Heart left ventricle (tissue), 16 donors: ENCODE measurements at regions not wholly inside any gene's neighbourhood (a gene's known extent, or its start where the extent isn't known, plus 50 kb on each side); places are given as distances from the start of the nearest gene placed in this dataset.

Source experiments
- ATAC-seq, 4 donors: fragments of 200-7000 bp; cut with Tn5 transposase; one replicate each; pipeline ENCODE4 v1.9.1; 2020 to 2022; ENCODE audit warnings: moderate library complexity in 4 of 4, mild to moderate bottlenecking in 3 of 4, moderate number of reproducible peaks in 1 of 4
- DNase-seq, 5 donors: peaks; one replicate each; pipeline ENCODE4 v3.0.0-alpha.2; 2020
- H3K27ac ChIP-seq, 12 donors: fragments of 200-600 bp; sonication (generic) in 4 of 12; one replicate each; pipeline versions ENCODE4 v1.5.0 to v1.8.0; 2016 to 2022; ENCODE audit warnings: mild to moderate bottlenecking in 2 of 12
- H3K27me3 ChIP-seq, 9 donors: fragments of 200-600 bp; sonication (generic) in 2 of 9; one replicate each; pipeline versions ENCODE4 v1.5.1 to v1.8.0; 2016 to 2022; ENCODE audit warnings: mild to moderate bottlenecking in 3 of 9
- H3K36me3 ChIP-seq, 9 donors: fragments of 200-600 bp; sonication (generic) in 2 of 9; one replicate each; pipeline versions ENCODE4 v1.5.0 to v1.8.0; 2018 to 2022; ENCODE audit warnings: mild to moderate bottlenecking in 2 of 9
- H3K4me1 ChIP-seq, 12 donors: fragments of 200-600 bp; sonication (generic) in 4 of 12; one replicate each; pipeline versions ENCODE4 v1.5.0 to v1.8.0; 2016 to 2022; ENCODE audit warnings: mild to moderate bottlenecking in 3 of 12
- H3K4me3 ChIP-seq, 12 donors: fragments of 200-600 bp; sonication (generic) in 4 of 12; one replicate each; pipeline versions ENCODE4 v1.5.0 to v1.8.0; 2017 to 2022; ENCODE audit warnings: mild to moderate bottlenecking in 9 of 12, moderate library complexity in 4 of 12
- H3K9me3 ChIP-seq, 12 donors: fragments of 200-600 bp; sonication (generic) in 4 of 12; one replicate each; pipeline versions ENCODE4 v1.5.0 to v1.8.0; 2016 to 2022; ENCODE audit warnings: mild to moderate bottlenecking in 1 of 12
- POLR2A ChIP-seq, 2 donors: fragments of 450-650 bp; IDR thresholded peaks; one replicate each; pipeline ENCODE4 v1.6.1; 2017; ENCODE audit warnings: antibody characterized with exemption in 2 of 2, mild to moderate bottlenecking in 2 of 2, moderate library complexity in 2 of 2
- WGBS, 4 donors: extraction: QIAGEN DNeasy Blood & Tissue Kit in 2 of 4; methylation state at CpG; one replicate each; pipeline versions ENCODE4 v1.1.5 to v1.1.7; 2013 to 2018; 5-methylcytosine and 5-hydroxymethylcytosine counted together
- intact Hi-C, 10 donors: fragments of 100-400 bp; cut with DNase I; formaldehyde crosslinking; loops; one replicate each; pipeline versions ENCODE4 v1.11.1 to v1.14.2; 2022
- TF ChIP-seq, protein P1 (sequence below), 12 donors: fragments of 200-600 bp; sonication (generic) in 4 of 12; IDR thresholded peaks; one replicate each; pipeline versions ENCODE4 v1.5.0 to v1.8.0; 2018 to 2022; ENCODE audit warnings: antibody characterized with exemption in 12 of 12, mild to moderate bottlenecking in 5 of 12
- donor health status: ischemic (EF 13 %, LVEDD 7.1; RV severe dilation, severe dysfunction).
- donor health status: healthy with polysubstance abuse.
- donor health status: DM: no; HTN: yes; CAD: no.
- donor health status: DM: no; HTN: no; CAD: no.
- donor health status: ischemic (EF 25% LVEDD 6.9; RV normal size, moderate dysfunction).
- donor health status: ischemic (EF 25% LVEDD 5.7; RV mildly dilated, moderate dysfunction).
- donor health status: healthy.
- donor health status: DM: yes; HTN: yes; CAD: no.
- donor health status: ischemic (EF 35%, LVEDD 5.7; RV mildly dilated, moderate dysfunction).
- donor health status: nonischemic (EF 11% LVEDD 7.7; RV severe dilation, severe dysfunction).
- donor health status: DM: yes; HTN: yes; CAD: no.
- donor health status: PGD.
- donor health status: ischemic (EF 29% LVEDD 5.4; RV normal size, mild dysfunction).
- donor health status: nonischemic (EF 23%, LVEDD 6.1; RV moderate dilation, normal function).

DNA sequence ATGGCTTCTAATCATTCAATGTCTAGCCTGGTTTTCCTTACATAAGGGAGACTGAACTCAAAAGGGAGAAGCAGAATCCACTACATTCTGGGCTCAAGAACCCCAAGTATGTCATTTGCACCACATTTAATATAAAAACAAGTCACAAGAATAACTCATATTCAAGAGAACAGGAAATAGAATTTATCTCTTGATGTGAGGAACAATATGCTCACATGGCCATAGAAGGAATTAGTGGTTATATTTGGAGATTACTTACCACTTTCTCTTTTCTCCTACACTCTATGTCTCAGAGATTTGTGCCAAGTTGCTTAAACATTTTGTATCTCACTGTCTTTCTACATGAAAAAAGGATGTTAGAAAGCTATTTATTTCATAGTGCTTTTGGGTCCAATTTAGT, 922.6 kb upstream of the PABPC4L start:
- no peak for ATAC-seq
- Histone ChIP-seq H3K27me3 (no peaks in the 10 kb centered on the region), H3K27ac (no peak overlapping the region), H3K4me1 (no peaks in the 10 kb centered on the region), H3K9me3 (peaks cover 0 to 4% (median 0%) of the 10 kb centered on the region in 12 donors), H3K36me3 (no peaks in the 10 kb centered on the region), H3K4me3 (no peak overlapping the region)
- TF ChIP-seq, protein P1, sequence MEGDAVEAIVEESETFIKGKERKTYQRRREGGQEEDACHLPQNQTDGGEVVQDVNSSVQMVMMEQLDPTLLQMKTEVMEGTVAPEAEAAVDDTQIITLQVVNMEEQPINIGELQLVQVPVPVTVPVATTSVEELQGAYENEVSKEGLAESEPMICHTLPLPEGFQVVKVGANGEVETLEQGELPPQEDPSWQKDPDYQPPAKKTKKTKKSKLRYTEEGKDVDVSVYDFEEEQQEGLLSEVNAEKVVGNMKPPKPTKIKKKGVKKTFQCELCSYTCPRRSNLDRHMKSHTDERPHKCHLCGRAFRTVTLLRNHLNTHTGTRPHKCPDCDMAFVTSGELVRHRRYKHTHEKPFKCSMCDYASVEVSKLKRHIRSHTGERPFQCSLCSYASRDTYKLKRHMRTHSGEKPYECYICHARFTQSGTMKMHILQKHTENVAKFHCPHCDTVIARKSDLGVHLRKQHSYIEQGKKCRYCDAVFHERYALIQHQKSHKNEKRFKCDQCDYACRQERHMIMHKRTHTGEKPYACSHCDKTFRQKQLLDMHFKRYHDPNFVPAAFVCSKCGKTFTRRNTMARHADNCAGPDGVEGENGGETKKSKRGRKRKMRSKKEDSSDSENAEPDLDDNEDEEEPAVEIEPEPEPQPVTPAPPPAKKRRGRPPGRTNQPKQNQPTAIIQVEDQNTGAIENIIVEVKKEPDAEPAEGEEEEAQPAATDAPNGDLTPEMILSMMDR (IDR thresholded peaks at IDR 0.05) = no peak
- TF ChIP-seq POLR2A (IDR thresholded peaks at IDR 0.05) = no peak
- intact Hi-C loops = no loop called here
- no peak for DNase-seq

DNA sequence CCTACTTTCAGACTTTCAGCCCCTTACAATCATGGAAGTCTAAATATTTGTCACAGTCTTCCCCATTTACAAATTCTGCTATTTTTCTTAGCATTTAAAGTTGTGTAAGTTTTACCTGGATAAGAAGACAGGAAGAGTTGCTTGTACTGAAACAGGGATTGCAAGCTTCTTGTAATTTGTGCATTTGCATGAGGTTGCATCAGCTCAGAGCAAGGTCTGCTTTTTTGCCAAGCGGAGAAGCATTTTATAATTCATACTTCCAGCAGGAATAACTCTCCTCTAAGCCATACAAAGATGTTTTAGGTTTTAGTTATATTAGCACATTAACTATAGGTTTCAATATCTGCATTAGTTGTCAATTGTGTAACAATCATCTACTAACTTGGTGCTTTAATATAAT, 922.0 kb upstream of the PABPC4L start:
- H3K4me3 ChIP-seq = no peak overlapping the region
- intact Hi-C loops = no loop called here
- H3K4me1 ChIP-seq = no peaks in the 10 kb centered on the region
- DNase-seq = no peak
- no peak for TF ChIP-seq POLR2A (IDR thresholded peaks at IDR 0.05)
- TF ChIP-seq, protein P1 (IDR thresholded peaks at IDR 0.05) = no peak
- no peak overlapping the region for H3K27ac ChIP-seq
- H3K36me3 ChIP-seq = no peaks in the 10 kb centered on the region
- ATAC-seq = no peak
- no peaks in the 10 kb centered on the region for H3K27me3 ChIP-seq
- 89 to 95% (median 93%) methylated on average over 1 of the region's 1 CpG for WGBS, 4 donors
- H3K9me3 ChIP-seq = peaks cover 0 to 4% (median 0%) of the 10 kb centered on the region in 12 donors

DNA sequence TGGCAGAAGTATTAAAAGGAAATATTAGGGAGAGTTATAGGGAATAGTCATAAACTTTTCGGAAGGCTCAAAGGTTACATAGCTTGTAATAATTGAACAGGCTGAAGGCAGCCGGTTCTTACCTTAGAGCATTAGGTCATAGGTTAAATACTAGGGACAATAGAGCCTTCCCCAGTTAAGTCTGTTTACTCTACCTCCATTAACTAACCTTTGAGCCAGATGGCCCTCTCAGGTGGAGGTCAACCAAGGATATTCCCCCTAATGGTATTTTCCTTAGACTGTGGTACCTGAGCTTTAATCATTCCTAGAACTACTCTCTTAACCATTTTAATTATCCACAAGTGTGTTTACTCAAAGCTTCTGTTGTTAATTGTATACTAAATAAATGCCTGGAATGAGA, 920.9 kb upstream of the PABPC4L start:
- Histone ChIP-seq H3K27me3 (no peaks in the 10 kb centered on the region), H3K4me3 (no peak overlapping the region), H3K27ac (no peak overlapping the region), H3K4me1 (no peaks in the 10 kb centered on the region), H3K9me3 (peaks cover 0 to 4% (median 0%) of the 10 kb centered on the region in 12 donors), H3K36me3 (no peaks in the 10 kb centered on the region)
- 83 to 97% (median 90%) methylated on average over 2 of the region's 2 CpGs for WGBS, 4 donors
- DNase-seq = no peak
- TF ChIP-seq POLR2A (IDR thresholded peaks at IDR 0.05) = no peak
- TF ChIP-seq, protein P1 (IDR thresholded peaks at IDR 0.05) = no peak
- no peak for ATAC-seq
- intact Hi-C loops = no loop called here

DNA sequence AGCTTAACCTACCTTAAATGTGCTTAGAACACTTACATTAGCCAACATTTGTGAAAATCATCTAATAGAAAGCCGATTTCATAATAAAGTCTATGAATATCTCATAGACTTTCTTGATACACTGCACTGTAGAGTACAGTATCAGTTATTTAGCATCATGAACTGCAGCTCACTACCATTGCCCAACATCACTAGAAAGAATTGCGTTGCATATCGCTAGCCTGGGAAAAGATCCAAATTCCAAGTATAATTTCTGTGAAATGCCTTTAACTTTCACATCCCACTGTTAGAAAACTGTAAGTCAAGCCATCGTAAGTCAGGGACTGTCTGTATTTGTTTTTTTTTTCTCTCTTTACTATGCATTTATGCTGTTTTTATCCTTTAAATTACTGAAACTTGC, 918.6 kb upstream of the PABPC4L start:
- H3K36me3 ChIP-seq = no peaks in the 10 kb centered on the region
- H3K27me3 ChIP-seq = no peaks in the 10 kb centered on the region
- intact Hi-C loops = no loop called here
- ATAC-seq (no peak), DNase-seq (no peak)
- no peak overlapping the region for H3K27ac ChIP-seq
- H3K4me1 ChIP-seq = no peaks in the 10 kb centered on the region
- H3K4me3 ChIP-seq = no peak overlapping the region
- 59 to 70% (median 64%) methylated on average over 4 of the region's 4 CpGs for WGBS, 4 donors
- no peak for TF ChIP-seq POLR2A (IDR thresholded peaks at IDR 0.05)
- H3K9me3 ChIP-seq = peaks cover 0 to 4% (median 0%) of the 10 kb centered on the region in 12 donors

DNA sequence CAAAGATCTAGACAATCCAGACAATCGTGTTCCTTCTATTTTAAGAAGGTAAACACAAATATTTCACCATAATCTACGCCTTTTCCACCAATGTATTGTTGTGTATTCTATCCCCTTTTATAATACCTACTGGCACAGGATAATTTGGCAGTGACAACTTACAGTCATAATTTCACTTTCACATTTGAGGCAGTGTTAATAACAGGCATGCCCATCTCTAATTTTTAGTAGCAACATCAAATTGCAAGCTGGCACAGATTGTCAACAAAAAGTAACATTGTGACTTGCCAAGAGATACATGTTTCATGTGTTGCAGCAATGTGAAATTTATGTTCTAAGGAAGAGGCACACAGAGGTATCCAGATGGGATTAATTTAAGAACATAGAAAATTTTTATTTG, 912.5 kb upstream of the PABPC4L start:
- Histone ChIP-seq H3K4me1 (no peaks in the 10 kb centered on the region), H3K27ac (no peak overlapping the region), H3K4me3 (no peak overlapping the region), H3K27me3 (no peaks in the 10 kb centered on the region), H3K36me3 (no peaks in the 10 kb centered on the region), H3K9me3 (peaks cover 0 to 8% (median 0%) of the 10 kb centered on the region in 12 donors)
- intact Hi-C loops = no loop called here
- DNase-seq = no peak
- no peak for ATAC-seq
- WGBS, 4 donors = 42 to 65% (median 54%) methylated on average over 2 of the region's 2 CpGs
- TF ChIP-seq, protein P1 (IDR thresholded peaks at IDR 0.05) = no peak
- no peak for TF ChIP-seq POLR2A (IDR thresholded peaks at IDR 0.05)
